Breast epithelium (tissue), 4 donors: ENCODE measurements at regions not wholly inside any gene's neighbourhood (a gene's known extent, or its start where the extent isn't known, plus 50 kb on each side); places are given as distances from the start of the nearest gene placed in this dataset.
"Not testable (repeated sequence)": the region's sequence is repeated elsewhere in the genome, so short reads cannot be mapped to it uniquely, and the experiment has no call there.

Source experiments
- DNase-seq, 2 donors: peaks; one replicate each; pipeline ENCODE4 v3.0.0-alpha.2; 2019; ENCODE audit warnings: low spot score in 2 of 2
- H3K27ac ChIP-seq, 2 donors: fragments of 200-600 bp; sonication (generic) in 1 of 2; one replicate each; pipeline ENCODE4 v1.5.1; 2016 to 2019; ENCODE audit warnings: mild to moderate bottlenecking in 1 of 2
- H3K27me3 ChIP-seq, 2 donors: fragments of 200-600 bp; sonication (generic) in 1 of 2; one replicate each; pipeline versions ENCODE4 v1.5.1 to v1.6.0; 2017 to 2019; ENCODE audit warnings: control low read depth in 1 of 2, mild to moderate bottlenecking in 1 of 2
- H3K36me3 ChIP-seq: fragments of 200-600 bp; one replicate; pipeline ENCODE4 v1.5.1; 2019
- H3K4me1 ChIP-seq, 2 donors: fragments of 200-600 bp; sonication (generic); one replicate each; pipeline ENCODE4 v1.5.1; 2016 to 2019; ENCODE audit warnings: control low read depth in 1 of 2
- H3K4me3 ChIP-seq, 3 donors: fragments of 200-600 bp; sonication (generic); 1 replicate in 2 of 3; 2 replicates in 1 of 3; pipeline ENCODE4 v1.5.1; 2016 to 2019; ENCODE audit warnings: mild to moderate bottlenecking in 3 of 3, moderate library complexity in 2 of 3
- H3K9me3 ChIP-seq, 2 donors: fragments of 200-600 bp; sonication (generic) in 1 of 2; one replicate each; pipeline ENCODE4 v1.5.1; 2016 to 2019; ENCODE audit warnings: control low read depth in 1 of 2
- POLR2A ChIP-seq: fragments of 450-650 bp; IDR thresholded peaks from one replicate; pipeline ENCODE4 v1.6.1; 2016; ENCODE audit warnings: antibody characterized with exemption, mild to moderate bottlenecking, moderate library complexity
- POLR2AphosphoS5 ChIP-seq, 3 donors: sonication (generic); formaldehyde crosslinking; IDR thresholded peaks; one replicate each; pipeline ENCODE4 v1.6.1; 2017; ENCODE audit warnings: antibody characterized with exemption in 3 of 3
- intact Hi-C: fragments of 100-400 bp; cut with DNase I; formaldehyde crosslinking; loops from one replicate; pipeline ENCODE4 v1.15.1; 2023; ENCODE audit warnings: low total_unique reads
- TF ChIP-seq, protein P1 (sequence below), 3 donors: fragments of 450-650 bp; IDR thresholded peaks; one replicate each; pipeline ENCODE4 v1.5.1; 2016 to 2017; ENCODE audit warnings: antibody characterized with exemption in 3 of 3, mild to moderate bottlenecking in 3 of 3, moderate library complexity in 3 of 3

DNA sequence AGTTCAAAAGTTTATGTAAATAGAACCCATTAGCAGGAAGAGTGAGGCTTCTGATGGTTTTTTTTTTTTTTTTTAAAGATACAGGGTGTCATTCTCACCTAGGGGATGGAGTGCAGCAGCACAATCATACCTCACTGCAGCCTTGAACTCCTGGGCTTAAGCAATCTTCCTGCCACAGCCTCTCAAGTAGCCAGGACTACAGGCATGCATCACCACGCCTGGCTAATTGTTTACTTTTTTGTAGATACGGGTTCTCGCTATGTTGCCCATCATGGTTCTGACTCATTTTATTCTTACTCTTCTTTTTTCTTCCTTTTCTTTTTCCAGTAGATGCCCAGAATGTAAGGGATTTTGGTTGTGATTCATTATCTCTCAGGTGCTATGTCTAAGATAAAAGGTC, 201.1 kb downstream of the NNT start:
- H3K4me1 ChIP-seq = no peaks in the 10 kb centered on the region
- no peaks in the 10 kb centered on the region for H3K36me3 ChIP-seq
- no peak overlapping the region for H3K27ac ChIP-seq
- H3K9me3 ChIP-seq = no peaks in the 10 kb centered on the region
- DNase-seq = no peak
- H3K27me3 ChIP-seq = no peaks in the 10 kb centered on the region
- intact Hi-C loops = no loop called here
- no peak for TF ChIP-seq POLR2AphosphoS5 (IDR thresholded peaks at IDR 0.05)
- no peak for TF ChIP-seq POLR2A
- TF ChIP-seq, protein P1, sequence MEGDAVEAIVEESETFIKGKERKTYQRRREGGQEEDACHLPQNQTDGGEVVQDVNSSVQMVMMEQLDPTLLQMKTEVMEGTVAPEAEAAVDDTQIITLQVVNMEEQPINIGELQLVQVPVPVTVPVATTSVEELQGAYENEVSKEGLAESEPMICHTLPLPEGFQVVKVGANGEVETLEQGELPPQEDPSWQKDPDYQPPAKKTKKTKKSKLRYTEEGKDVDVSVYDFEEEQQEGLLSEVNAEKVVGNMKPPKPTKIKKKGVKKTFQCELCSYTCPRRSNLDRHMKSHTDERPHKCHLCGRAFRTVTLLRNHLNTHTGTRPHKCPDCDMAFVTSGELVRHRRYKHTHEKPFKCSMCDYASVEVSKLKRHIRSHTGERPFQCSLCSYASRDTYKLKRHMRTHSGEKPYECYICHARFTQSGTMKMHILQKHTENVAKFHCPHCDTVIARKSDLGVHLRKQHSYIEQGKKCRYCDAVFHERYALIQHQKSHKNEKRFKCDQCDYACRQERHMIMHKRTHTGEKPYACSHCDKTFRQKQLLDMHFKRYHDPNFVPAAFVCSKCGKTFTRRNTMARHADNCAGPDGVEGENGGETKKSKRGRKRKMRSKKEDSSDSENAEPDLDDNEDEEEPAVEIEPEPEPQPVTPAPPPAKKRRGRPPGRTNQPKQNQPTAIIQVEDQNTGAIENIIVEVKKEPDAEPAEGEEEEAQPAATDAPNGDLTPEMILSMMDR (IDR thresholded peaks at IDR 0.05) = no peak
- H3K4me3 ChIP-seq = no peak overlapping the region

DNA sequence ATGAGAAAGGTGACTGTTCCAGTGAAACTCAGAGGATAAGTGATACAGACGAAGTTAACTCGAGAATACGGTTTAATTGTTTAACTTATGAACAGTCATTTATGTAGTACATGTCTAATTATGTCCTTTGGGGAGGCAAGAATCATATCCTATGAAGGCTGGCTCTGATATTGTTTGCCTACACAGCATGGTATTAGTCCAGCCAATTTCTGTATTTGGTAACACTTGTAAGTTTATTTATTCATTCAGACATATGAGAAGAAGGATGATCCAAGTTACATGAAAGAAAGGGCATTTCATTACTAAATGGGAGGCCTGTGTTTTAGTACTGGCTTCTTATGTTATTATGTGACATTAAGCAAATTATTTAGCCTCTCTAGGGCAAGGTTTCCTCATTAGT, 199.7 kb downstream of the NNT start:
- no peak for DNase-seq
- no peak overlapping the region for H3K27ac ChIP-seq
- no peaks in the 10 kb centered on the region for H3K27me3 ChIP-seq
- no peak overlapping the region for H3K4me3 ChIP-seq
- H3K4me1 ChIP-seq = no peaks in the 10 kb centered on the region
- no peaks in the 10 kb centered on the region for H3K9me3 ChIP-seq
- no peaks in the 10 kb centered on the region for H3K36me3 ChIP-seq
- intact Hi-C loops = no loop called here
- no peak for TF ChIP-seq POLR2AphosphoS5 (IDR thresholded peaks at IDR 0.05)
- TF ChIP-seq, protein P1 (IDR thresholded peaks at IDR 0.05) = no peak
- TF ChIP-seq POLR2A = no peak

DNA sequence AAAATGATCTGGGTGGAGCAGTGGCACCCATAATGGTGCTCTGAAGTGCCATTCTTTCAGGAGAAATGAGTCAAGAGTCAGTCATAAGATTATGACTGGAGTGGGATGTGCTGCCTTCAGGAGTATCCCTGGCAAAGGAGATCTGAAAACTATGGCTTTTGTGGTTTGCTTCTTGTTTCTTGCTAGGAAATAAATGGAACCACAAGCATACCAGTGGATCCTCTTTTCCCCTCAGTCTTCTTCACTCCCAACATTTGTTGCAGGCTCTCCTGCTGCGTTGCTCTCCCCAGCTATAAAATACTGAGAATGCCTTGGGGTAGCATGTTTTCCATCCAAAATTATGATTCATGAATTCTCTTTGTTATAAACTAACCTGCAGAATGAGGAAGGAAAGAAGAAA, 199.1 kb downstream of the NNT start:
- H3K9me3 ChIP-seq = no peaks in the 10 kb centered on the region
- DNase-seq = no peak
- H3K4me1 ChIP-seq = no peaks in the 10 kb centered on the region
- no peak overlapping the region for H3K4me3 ChIP-seq
- H3K27ac ChIP-seq = no peak overlapping the region
- H3K36me3 ChIP-seq = no peaks in the 10 kb centered on the region
- TF ChIP-seq POLR2AphosphoS5 (IDR thresholded peaks at IDR 0.05) (no peak), POLR2A (no peak)
- TF ChIP-seq, protein P1 (IDR thresholded peaks at IDR 0.05) = no peak
- H3K27me3 ChIP-seq = no peaks in the 10 kb centered on the region
- intact Hi-C loops = no loop called here

DNA sequence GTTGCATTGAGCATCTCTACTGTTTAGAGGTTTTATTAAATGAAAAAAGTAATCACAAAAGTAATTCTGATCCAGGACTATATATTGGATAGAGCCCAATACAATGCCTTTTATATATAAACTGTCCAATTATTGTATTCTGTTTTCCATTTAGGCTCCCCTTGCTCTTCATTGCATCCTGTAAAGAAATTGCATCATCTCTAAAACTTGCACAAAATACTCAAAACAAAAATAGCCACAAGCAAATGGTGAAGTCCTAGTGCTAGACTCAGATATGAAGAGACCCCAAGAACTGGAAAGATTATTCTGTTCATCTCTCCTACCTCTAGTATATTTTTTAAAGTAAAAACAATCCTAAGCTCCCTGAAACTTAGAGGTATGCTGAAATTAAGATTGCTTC, 195.8 kb downstream of the NNT start:
- no peak for DNase-seq
- Histone ChIP-seq H3K4me3 (no peak overlapping the region), H3K27ac (no peak overlapping the region), H3K27me3 (no peaks in the 10 kb centered on the region), H3K36me3 (no peaks in the 10 kb centered on the region), H3K4me1 (no peaks in the 10 kb centered on the region), H3K9me3 (no peaks in the 10 kb centered on the region)
- TF ChIP-seq POLR2AphosphoS5 (IDR thresholded peaks at IDR 0.05) = no peak
- TF ChIP-seq POLR2A = no peak
- TF ChIP-seq, protein P1 (IDR thresholded peaks at IDR 0.05) = no peak
- intact Hi-C loops = no loop called here

DNA sequence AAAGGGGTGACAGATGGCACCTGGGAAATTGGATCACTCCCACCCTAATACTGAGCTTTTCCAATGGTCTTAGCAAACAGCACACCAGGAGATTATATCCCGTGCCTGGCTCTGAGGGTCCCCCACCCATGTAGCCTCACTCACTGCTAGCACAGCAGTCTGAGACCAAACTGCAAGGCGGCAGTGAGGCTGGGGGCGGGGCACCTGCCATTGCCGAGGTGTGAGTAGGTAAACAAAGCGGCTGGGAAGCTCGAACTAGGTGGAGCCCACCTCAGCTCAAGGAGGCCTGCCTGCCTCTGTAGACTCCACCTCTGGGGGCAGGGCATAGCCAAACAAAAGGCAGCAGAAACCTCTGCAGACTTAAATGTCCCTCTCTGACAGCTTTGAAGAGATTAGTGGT, 188.9 kb downstream of the NNT start:
- H3K27me3 ChIP-seq, H3K36me3 ChIP-seq, H3K4me3 ChIP-seq, H3K4me1 ChIP-seq, DNase-seq, intact Hi-C loops, H3K27ac ChIP-seq: not testable (repeated sequence)
- peaks cover 8 to 12% of the 10 kb centered on the region in 2 donors for H3K9me3 ChIP-seq

DNA sequence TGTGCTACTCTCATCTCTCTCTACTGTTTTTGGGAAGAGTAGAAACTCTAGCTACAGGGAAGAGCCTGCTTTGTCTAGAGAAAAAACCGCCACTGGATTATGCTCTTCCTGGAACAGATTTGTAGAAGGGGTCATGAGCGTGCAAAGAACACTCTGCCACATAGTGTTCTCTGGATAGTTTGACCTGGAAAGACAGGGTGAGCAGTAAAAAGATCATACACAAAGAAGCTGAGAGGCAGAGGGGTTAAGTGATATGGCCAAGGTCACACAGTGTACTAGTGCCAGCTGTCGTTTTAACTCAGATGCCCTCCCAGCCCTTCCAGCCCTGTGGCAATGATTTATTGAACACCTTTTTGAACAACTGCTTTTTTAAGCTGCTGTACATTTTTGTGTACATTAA, 182.2 kb downstream of the NNT start:
- Histone ChIP-seq H3K4me3 (no peak overlapping the region), H3K36me3 (no peaks in the 10 kb centered on the region), H3K27ac (no peak overlapping the region), H3K4me1 (no peaks in the 10 kb centered on the region), H3K27me3 (no peaks in the 10 kb centered on the region), H3K9me3 (no peaks in the 10 kb centered on the region)
- intact Hi-C loops = no loop called here
- DNase-seq = no peak
- TF ChIP-seq, protein P1 (IDR thresholded peaks at IDR 0.05) = no peak
- TF ChIP-seq POLR2AphosphoS5 (IDR thresholded peaks at IDR 0.05) = no peak
- TF ChIP-seq POLR2A = no peak
